ENCODE measurements at regions not wholly inside any gene's neighbourhood (a gene's known extent, or its start where the extent isn't known, plus 50 kb on each side); places are given as distances from the start of the nearest gene placed in this dataset.

- Histone ChIP-seq H3K27ac (no peak overlapping the region), H3K4me1 (peaks cover 0 to 4% of the 10 kb centered on the region in 2 donors), H3K36me3 (no peaks in the 10 kb centered on the region), H3K4me3 (no peak overlapping the region), H3K27me3 (no peaks in the 10 kb centered on the region), H3K9me3 (no peaks in the 10 kb centered on the region)
- no peak for TF ChIP-seq CTCF (IDR thresholded peaks at IDR 0.05)
- no peak for DNase-seq (ENCODE audit: low spot score)
Observed at GRCh38 chr3:35932995-35933394, 293.7 kb downstream of the ARPP21 start.

GRCh38 chr3:35936571-35936970 is 297.2 kb downstream of the ARPP21 start:
- no peak for DNase-seq (ENCODE audit: low spot score)
- no peaks in the 10 kb centered on the region for H3K27me3 ChIP-seq
- no peak for TF ChIP-seq CTCF (IDR thresholded peaks at IDR 0.05)
- H3K36me3 ChIP-seq: no peaks in the 10 kb centered on the region
- H3K9me3 ChIP-seq: no peaks in the 10 kb centered on the region
- H3K4me3 ChIP-seq: no peak overlapping the region
- H3K4me1 ChIP-seq: peaks cover 0 to 4% of the 10 kb centered on the region in 2 donors
- no peak overlapping the region for H3K27ac ChIP-seq

- TF ChIP-seq CTCF (IDR thresholded peaks at IDR 0.05): no peak
Observed at GRCh38 chr3:35944926-35945710, 305.8 kb downstream of the ARPP21 start.

GRCh38 chr3:35946121-35946853 is 307.0 kb downstream of the ARPP21 start:
- no peak for DNase-seq (ENCODE audit: low spot score)
- no peaks in the 10 kb centered on the region for H3K4me1 ChIP-seq
- H3K4me3 ChIP-seq: no peak overlapping the region
- H3K27me3 ChIP-seq: no peaks in the 10 kb centered on the region
- TF ChIP-seq CTCF (IDR thresholded peaks at IDR 0.05): peak; percentile 11 to 56
- no peaks in the 10 kb centered on the region for H3K9me3 ChIP-seq
- H3K27ac ChIP-seq: no peak overlapping the region
- no peaks in the 10 kb centered on the region for H3K36me3 ChIP-seq

More at GRCh38 chr3:35944926-35945710, 305.8 kb downstream of the ARPP21 start:
- Histone ChIP-seq H3K9me3 (no peaks in the 10 kb centered on the region), H3K36me3 (no peaks in the 10 kb centered on the region), H3K27me3 (no peaks in the 10 kb centered on the region), H3K4me1 (no peaks in the 10 kb centered on the region), H3K27ac (no peak overlapping the region), H3K4me3 (no peak overlapping the region)
- DNase-seq (ENCODE audit: low spot score): no peak

- DNase-seq (ENCODE audit: low spot score): no peak
- Histone ChIP-seq H3K36me3 (no peaks in the 10 kb centered on the region), H3K27me3 (no peaks in the 10 kb centered on the region), H3K4me1 (no peaks in the 10 kb centered on the region), H3K27ac (no peak overlapping the region), H3K9me3 (no peaks in the 10 kb centered on the region), H3K4me3 (no peak overlapping the region)
- TF ChIP-seq CTCF (IDR thresholded peaks at IDR 0.05): peak in 1 of 2 donors; percentile 11
Observed at GRCh38 chr3:35946854-35947515, 307.7 kb downstream of the ARPP21 start.

Measured in right atrium auricular region (tissue), 2 donors.